NCI-H748 (cell line): ENCODE measurements at regions not wholly inside any gene's neighbourhood (a gene's known extent, or its start where the extent isn't known, plus 50 kb on each side); places are given as distances from the start of the nearest gene placed in this dataset.
"Not testable (repeated sequence)": the region's sequence is repeated elsewhere in the genome, so short reads cannot be mapped to it uniquely, and the experiment has no call there.

Source experiments
- DNase-seq: peaks from one replicate; lab custom pipeline; 2025; ENCODE audit not compliant: unreplicated experiment; lab: John Stamatoyannopoulos, UW

GRCh38 chr3:148451969-148452368 lies 245.7 kb upstream of the AGTR1 start:
- no peak for DNase-seq

- DNase-seq = no peak
Observed at GRCh38 chr3:148453781-148454191, 243.9 kb upstream of the AGTR1 start.

- DNase-seq = no peak
Observed at GRCh38 chr3:148455098-148455497, 242.6 kb upstream of the AGTR1 start.

- no peak for DNase-seq
Observed at GRCh38 chr3:148457886-148458285, 239.8 kb upstream of the AGTR1 start.

GRCh38 chr3:148459931-148460513 lies 237.7 kb upstream of the AGTR1 start:
- DNase-seq = no peak

GRCh38 chr3:148460686-148461085 lies 237.0 kb upstream of the AGTR1 start:
- no peak for DNase-seq

GRCh38 chr3:148464246-148464645 lies 233.5 kb upstream of the AGTR1 start:
- no peak for DNase-seq

- no peak for DNase-seq
Observed at GRCh38 chr3:148466143-148466542, 231.6 kb upstream of the AGTR1 start.

- DNase-seq = no peak
Observed at GRCh38 chr3:148466980-148467740, 230.5 kb upstream of the AGTR1 start.

GRCh38 chr3:148477375-148477774 lies 220.3 kb upstream of the AGTR1 start:
- no peak for DNase-seq

GRCh38 chr3:148493631-148494030 lies 204.1 kb upstream of the AGTR1 start:
- DNase-seq = no peak

GRCh38 chr3:148494451-148494850 lies 203.3 kb upstream of the AGTR1 start:
- DNase-seq = no peak

- DNase-seq = no peak
Observed at GRCh38 chr3:148500881-148501280, 196.8 kb upstream of the AGTR1 start.

- no peak for DNase-seq
Observed at GRCh38 chr3:148510116-148510515, 187.6 kb upstream of the AGTR1 start.

- no peak for DNase-seq
Observed at GRCh38 chr3:148510561-148510960, 187.1 kb upstream of the AGTR1 start.

GRCh38 chr3:148512648-148513047 lies 185.1 kb upstream of the AGTR1 start:
- DNase-seq = no peak

GRCh38 chr3:148513096-148513543 lies 184.6 kb upstream of the AGTR1 start:
- no peak for DNase-seq

GRCh38 chr3:148518520-148518919 lies 179.2 kb upstream of the AGTR1 start:
- no peak for DNase-seq

- not testable (repeated sequence) for DNase-seq
Observed at GRCh38 chr3:148525621-148526020, 172.1 kb upstream of the AGTR1 start.

GRCh38 chr3:148528024-148528423 lies 169.7 kb upstream of the AGTR1 start:
- DNase-seq = no peak

- DNase-seq = no peak
Observed at GRCh38 chr3:148531836-148532235, 165.9 kb upstream of the AGTR1 start.

GRCh38 chr3:148532326-148532725 lies 165.4 kb upstream of the AGTR1 start:
- no peak for DNase-seq

- DNase-seq = no peak
Observed at GRCh38 chr3:148532774-148533173, 164.9 kb upstream of the AGTR1 start.
